ENCODE measurements at regions not wholly inside any gene's neighbourhood (a gene's known extent, or its start where the extent isn't known, plus 50 kb on each side); places are given as distances from the start of the nearest gene placed in this dataset.
"Not testable (repeated sequence)": the region's sequence is repeated elsewhere in the genome, so short reads cannot be mapped to it uniquely, and the experiment has no call there.

- H3K9me3 ChIP-seq: no peaks in the 10 kb centered on the region
- H3K27me3 ChIP-seq: no peaks in the 10 kb centered on the region
- H3K4me1 ChIP-seq: no peaks in the 10 kb centered on the region
Measured at GRCh38 chr3:10688548-10689172, 127.4 kb upstream of the SLC6A11 start.

GRCh38 chr3:10692039-10692622 is 123.9 kb upstream of the SLC6A11 start:
- Histone ChIP-seq H3K4me3 (no peak overlapping the region), H3K27me3 (no peaks in the 10 kb centered on the region), H3K4me1 (no peaks in the 10 kb centered on the region), H3K36me3 (no peaks in the 10 kb centered on the region), H3K9me3 (no peaks in the 10 kb centered on the region), H3K27ac (no peak overlapping the region)
- no peak for TF ChIP-seq POLR2A (IDR thresholded peaks at IDR 0.05)
- no peak for TF ChIP-seq CTCF (IDR thresholded peaks at IDR 0.05)
- DNase-seq: no peak

More at GRCh38 chr3:10688548-10689172, 127.4 kb upstream of the SLC6A11 start:
- DNase-seq: no peak
- TF ChIP-seq CTCF (IDR thresholded peaks at IDR 0.05) (no peak), POLR2A (IDR thresholded peaks at IDR 0.05) (no peak)
- Histone ChIP-seq H3K36me3 (no peaks in the 10 kb centered on the region), H3K27ac (no peak overlapping the region), H3K4me3 (no peak overlapping the region)

- no peak for TF ChIP-seq POLR2A (IDR thresholded peaks at IDR 0.05)
- no peak for TF ChIP-seq CTCF (IDR thresholded peaks at IDR 0.05)
Measured at GRCh38 chr3:10693457-10693856, 122.6 kb upstream of the SLC6A11 start.

GRCh38 chr3:10694179-10694578 is 121.8 kb upstream of the SLC6A11 start:
- no peak for DNase-seq
- Histone ChIP-seq H3K36me3 (no peaks in the 10 kb centered on the region), H3K27me3 (no peaks in the 10 kb centered on the region), H3K4me3 (no peak overlapping the region), H3K27ac (no peak overlapping the region), H3K4me1 (no peaks in the 10 kb centered on the region), H3K9me3 (no peaks in the 10 kb centered on the region)
- TF ChIP-seq POLR2A (IDR thresholded peaks at IDR 0.05) (no peak), CTCF (IDR thresholded peaks at IDR 0.05) (no peak)

More at GRCh38 chr3:10693457-10693856, 122.6 kb upstream of the SLC6A11 start:
- Histone ChIP-seq H3K9me3 (no peaks in the 10 kb centered on the region), H3K36me3 (no peaks in the 10 kb centered on the region), H3K4me3 (no peak overlapping the region), H3K4me1 (no peaks in the 10 kb centered on the region), H3K27ac (no peak overlapping the region), H3K27me3 (no peaks in the 10 kb centered on the region)
- no peak for DNase-seq

- not testable (repeated sequence) for H3K27ac ChIP-seq, DNase-seq, H3K9me3 ChIP-seq, H3K4me3 ChIP-seq, H3K4me1 ChIP-seq, H3K27me3 ChIP-seq, H3K36me3 ChIP-seq
Measured at GRCh38 chr3:10695186-10695585, 120.8 kb upstream of the SLC6A11 start.

- Histone ChIP-seq H3K27me3 (no peaks in the 10 kb centered on the region), H3K4me3 (no peak overlapping the region), H3K4me1 (no peaks in the 10 kb centered on the region), H3K36me3 (no peaks in the 10 kb centered on the region), H3K9me3 (no peaks in the 10 kb centered on the region), H3K27ac (no peak overlapping the region)
- DNase-seq: no peak
- no peak for TF ChIP-seq CTCF (IDR thresholded peaks at IDR 0.05)
- TF ChIP-seq POLR2A (IDR thresholded peaks at IDR 0.05): no peak
Measured at GRCh38 chr3:10695595-10696285, 120.3 kb upstream of the SLC6A11 start.

Data from Peyer's patch (tissue), 4 donors.